SK-N-MC (cell line): ENCODE measurements at regions not wholly inside any gene's neighbourhood (a gene's known extent, or its start where the extent isn't known, plus 50 kb on each side); places are given as distances from the start of the nearest gene placed in this dataset.

Experiments
- DNase-seq: peaks from one replicate; pipeline ENCODE4 v3.0.0-alpha.2; 2011; ENCODE audit warnings: low read depth, low spot score
- H3K27ac ChIP-seq: fragments of 200-600 bp; sonication (generic); 2 replicates; pipeline ENCODE4 v1.5.1; 2016; ENCODE audit warnings: mixed run types
- H3K36me3 ChIP-seq: fragments of 200-600 bp; sonication (generic); 2 replicates; pipeline ENCODE4 v1.6.1; 2017; ENCODE audit warnings: antibody characterized with exemption, low read length, mixed read lengths; ENCODE audit not compliant: insufficient read depth
- H3K4me3 ChIP-seq: fragments of 200-600 bp; sonication (generic); 2 replicates; pipeline ENCODE4 v1.5.1; 2016
- H3K9ac ChIP-seq: fragments of 200-600 bp; sonication (generic); 2 replicates; pipeline ENCODE4 v1.8.0; 2017; ENCODE audit warnings: mixed run types, mixed read lengths; ENCODE audit not compliant: insufficient read length
- H3K9me3 ChIP-seq: fragments of 200-600 bp; sonication (generic); 2 replicates; pipeline ENCODE4 v1.6.1; 2017; ENCODE audit warnings: low read depth, mild to moderate bottlenecking, antibody characterized with exemption, low read length, moderate library complexity, mixed read lengths
- EZH2 ChIP-seq: fragments of 200-600 bp; sonication (generic); IDR thresholded peaks from one replicate; pipeline ENCODE4 v1.6.1; 2017; ENCODE audit warnings: antibody characterized with exemption
- FOXP2 ChIP-seq: optimal IDR thresholded peaks from 2 replicates; pipeline ENCODE3; 2011; ENCODE audit warnings: mild to moderate bottlenecking, moderate library complexity; ENCODE audit not compliant: insufficient read depth; ENCODE audit errors: extremely low read length, control extremely low read depth
- POLR2AphosphoS5 ChIP-seq: IDR thresholded peaks from 2 replicates; pipeline ENCODE4 v1.6.1; 2012; ENCODE audit warnings: mild to moderate bottlenecking, low read depth, low read length, borderline replicate concordance

- DNase-seq = no peak
- Histone ChIP-seq H3K4me3 (no peak overlapping the region), H3K9ac (no peak overlapping the region), H3K9me3 (no peaks in the 10 kb centered on the region), H3K27ac (no peak overlapping the region), H3K36me3 (no peaks in the 10 kb centered on the region)
- TF ChIP-seq POLR2AphosphoS5 (no peak), EZH2 (no peak), FOXP2 (no peak)
Measured at GRCh38 chr2:19797243-19797810, 104.5 kb downstream of the TTC32 start.

- no peaks in the 10 kb centered on the region for H3K9me3 ChIP-seq
Measured at GRCh38 chr2:19796035-19796695, 105.6 kb downstream of the TTC32 start.

GRCh38 chr2:19793132-19793750 lies 108.5 kb downstream of the TTC32 start:
- TF ChIP-seq EZH2 (no peak), POLR2AphosphoS5 (no peak), FOXP2 (no peak)
- H3K9ac ChIP-seq = no peak overlapping the region
- no peaks in the 10 kb centered on the region for H3K9me3 ChIP-seq
- no peak overlapping the region for H3K27ac ChIP-seq
- H3K36me3 ChIP-seq = no peaks in the 10 kb centered on the region
- no peak overlapping the region for H3K4me3 ChIP-seq
- no peak for DNase-seq

More at GRCh38 chr2:19796035-19796695, 105.6 kb downstream of the TTC32 start:
- H3K4me3 ChIP-seq = no peak overlapping the region
- DNase-seq = no peak
- H3K27ac ChIP-seq = no peak overlapping the region
- no peak for TF ChIP-seq EZH2
- no peak for TF ChIP-seq FOXP2
- TF ChIP-seq POLR2AphosphoS5 = no peak
- H3K36me3 ChIP-seq = no peaks in the 10 kb centered on the region
- no peak overlapping the region for H3K9ac ChIP-seq

- no peak overlapping the region for H3K27ac ChIP-seq
- no peak for TF ChIP-seq FOXP2
- no peak for TF ChIP-seq POLR2AphosphoS5
- TF ChIP-seq EZH2 = no peak
- H3K9me3 ChIP-seq = no peaks in the 10 kb centered on the region
- H3K9ac ChIP-seq = no peak overlapping the region
- no peak for DNase-seq
- no peaks in the 10 kb centered on the region for H3K36me3 ChIP-seq
- no peak overlapping the region for H3K4me3 ChIP-seq
Measured at GRCh38 chr2:19790291-19790690, 111.5 kb downstream of the TTC32 start.

GRCh38 chr2:19787134-19787533 lies 114.6 kb downstream of the TTC32 start:
- H3K9me3 ChIP-seq = no peaks in the 10 kb centered on the region
- no peak overlapping the region for H3K27ac ChIP-seq
- no peak overlapping the region for H3K4me3 ChIP-seq
- H3K36me3 ChIP-seq = no peaks in the 10 kb centered on the region
- no peak overlapping the region for H3K9ac ChIP-seq
- TF ChIP-seq POLR2AphosphoS5 (no peak), FOXP2 (no peak), EZH2 (no peak)
- no peak for DNase-seq

- no peaks in the 10 kb centered on the region for H3K9me3 ChIP-seq
- no peaks in the 10 kb centered on the region for H3K36me3 ChIP-seq
- no peak for DNase-seq
- H3K4me3 ChIP-seq = no peak overlapping the region
- TF ChIP-seq FOXP2 (no peak), POLR2AphosphoS5 (no peak), EZH2 (no peak)
- H3K27ac ChIP-seq = no peak overlapping the region
- no peak overlapping the region for H3K9ac ChIP-seq
Measured at GRCh38 chr2:19786408-19787058, 115.2 kb downstream of the TTC32 start.

- Histone ChIP-seq H3K4me3 (no peak overlapping the region), H3K36me3 (no peaks in the 10 kb centered on the region), H3K27ac (no peak overlapping the region), H3K9ac (no peak overlapping the region), H3K9me3 (no peaks in the 10 kb centered on the region)
- TF ChIP-seq FOXP2 = no peak
- no peak for TF ChIP-seq EZH2
- no peak for TF ChIP-seq POLR2AphosphoS5
- DNase-seq = no peak
Measured at GRCh38 chr2:19785867-19786266, 115.9 kb downstream of the TTC32 start.

GRCh38 chr2:19785447-19785846 lies 116.3 kb downstream of the TTC32 start:
- no peak overlapping the region for H3K9ac ChIP-seq
- no peak for DNase-seq
- H3K27ac ChIP-seq = no peak overlapping the region

GRCh38 chr2:19784456-19784855 lies 117.3 kb downstream of the TTC32 start:
- H3K4me3 ChIP-seq = no peak overlapping the region
- H3K9ac ChIP-seq = no peak overlapping the region
- no peak overlapping the region for H3K27ac ChIP-seq
- TF ChIP-seq FOXP2 (no peak), EZH2 (no peak), POLR2AphosphoS5 (no peak)
- no peaks in the 10 kb centered on the region for H3K36me3 ChIP-seq
- DNase-seq = no peak
- H3K9me3 ChIP-seq = no peaks in the 10 kb centered on the region

More at GRCh38 chr2:19785447-19785846, 116.3 kb downstream of the TTC32 start:
- no peak overlapping the region for H3K4me3 ChIP-seq
- no peaks in the 10 kb centered on the region for H3K36me3 ChIP-seq
- TF ChIP-seq FOXP2 = no peak
- no peak for TF ChIP-seq POLR2AphosphoS5
- no peak for TF ChIP-seq EZH2
- H3K9me3 ChIP-seq = no peaks in the 10 kb centered on the region
